IMR-90 (cell line): ENCODE measurements at regions not wholly inside any gene's neighbourhood (a gene's known extent, or its start where the extent isn't known, plus 50 kb on each side); places are given as distances from the start of the nearest gene placed in this dataset.
"Not testable (repeated sequence)": the region's sequence is repeated elsewhere in the genome, so short reads cannot be mapped to it uniquely, and the experiment has no call there.

Source experiments
- ATAC-seq: fragments of 200-7000 bp; cut with Tn5 transposase; 2 replicates; pipeline ENCODE4 v1.9.1; 2020; ENCODE audit warnings: low read depth, mild to moderate bottlenecking, moderate library complexity
- BruUV-seq: library from RNA; stranded (reverse); fragments of 400-500 nt; replicated peaks from 2 replicates; lab custom pipeline; 2021; lab: Mats Ljungman, UMichigan
- CTCF ChIA-PET: fragments of 300-600 bp; formaldehyde crosslinking; extraction: SDS; loops from one replicate; lab custom pipeline; 2021; ENCODE audit warnings: antibody characterized with exemption; lab: Yijun Ruan, JAX
- POLR2A ChIA-PET: fragments of 300-600 bp; sonication (Branson Sonifier 250); formaldehyde crosslinking; loops from one replicate; lab custom pipeline; 2022; ENCODE audit warnings: antibody characterized with exemption; ENCODE audit not compliant: unreplicated experiment; lab: Charles Lee
- DNase-seq: peaks from one replicate; pipeline ENCODE4 v3.0.0; 2013
- H2AFZ ChIP-seq: replicated peaks from 2 replicates; pipeline ENCODE3; 2013; ENCODE audit warnings: low read length, mild to moderate bottlenecking; ENCODE audit not compliant: poor library complexity
- H2AK5ac ChIP-seq: 2 replicates; pipeline ENCODE4 v1.6.1; 2013; ENCODE audit warnings: low read depth, low read length, inconsistent platforms
- H2AK9ac ChIP-seq: replicated peaks from 2 replicates; pipeline ENCODE3; 2013; ENCODE audit warnings: mild to moderate bottlenecking, low read depth, low read length, moderate library complexity; ENCODE audit not compliant: poor library complexity
- H2BK120ac ChIP-seq: 2 replicates; pipeline ENCODE4 v1.6.1; 2013; ENCODE audit warnings: low read depth, low read length, inconsistent platforms
- H2BK15ac ChIP-seq: 3 replicates; pipeline ENCODE4 v1.6.1; 2013; ENCODE audit warnings: low read depth, low read length, inconsistent platforms
- H2BK20ac ChIP-seq: 2 replicates; pipeline ENCODE4 v1.6.1; 2013; ENCODE audit warnings: low read depth, mild to moderate bottlenecking, inconsistent platforms, low read length, moderate library complexity
- H2BK5ac ChIP-seq: 2 replicates; pipeline ENCODE4 v1.6.1; 2013; ENCODE audit warnings: mild to moderate bottlenecking, low read depth, low read length, inconsistent platforms; ENCODE audit not compliant: poor library complexity, severe bottlenecking
- H3K14ac ChIP-seq: replicated peaks from 2 replicates; pipeline ENCODE4 v1.6.1; 2013; ENCODE audit warnings: low read depth, low read length, inconsistent platforms
- H3K18ac ChIP-seq: 2 replicates; pipeline ENCODE4 v1.6.1; 2013; ENCODE audit warnings: low read depth, low read length, control low read depth
- H3K23ac ChIP-seq: 2 replicates; pipeline ENCODE4 v1.6.1; 2013; ENCODE audit warnings: low read depth, low read length, inconsistent platforms
- H3K27ac ChIP-seq: 2 replicates; pipeline ENCODE4 v1.5.1; 2013; ENCODE audit warnings: mild to moderate bottlenecking, control low read depth, low read length; ENCODE audit not compliant: insufficient read depth
- H3K27me3 ChIP-seq: 2 replicates; pipeline ENCODE4 v1.6.1; 2013; ENCODE audit warnings: low read length; ENCODE audit not compliant: control insufficient read depth, insufficient read depth
- H3K36me3 ChIP-seq: 2 replicates; pipeline ENCODE4 v1.6.1; 2013; ENCODE audit warnings: low read length, mixed read lengths; ENCODE audit not compliant: control insufficient read depth, insufficient read depth
- H3K4ac ChIP-seq: 2 replicates; pipeline ENCODE4 v1.6.1; 2013; ENCODE audit warnings: low read depth, low read length, inconsistent platforms
- H3K4me1 ChIP-seq: 2 replicates; pipeline ENCODE4 v1.6.1; 2013; ENCODE audit warnings: low read length, mixed read lengths; ENCODE audit not compliant: control insufficient read depth, insufficient read depth
- H3K4me2 ChIP-seq: 2 replicates; pipeline ENCODE4 v1.6.1; 2013; ENCODE audit warnings: low read depth, mild to moderate bottlenecking, control low read depth, low read length, moderate library complexity
- H3K4me3 ChIP-seq: 2 replicates; pipeline ENCODE4 v1.5.1; 2013; ENCODE audit warnings: low read depth, mild to moderate bottlenecking, control low read depth, low read length, moderate library complexity; ENCODE audit not compliant: insufficient read depth
- H3K56ac ChIP-seq: 2 replicates; pipeline ENCODE4 v1.6.1; 2013; ENCODE audit warnings: low read length, inconsistent platforms; ENCODE audit not compliant: insufficient read depth; ENCODE audit errors: extremely low read depth
- H3K79me1 ChIP-seq, 2 experiments: 2 replicates each; pipeline ENCODE4 v1.6.1; 2013; ENCODE audit warnings: low read length in 2 of 2, inconsistent platforms in 1 of 2, low read depth in 1 of 2
- H3K9ac ChIP-seq: 2 replicates; pipeline ENCODE4 v1.6.1; 2013; ENCODE audit warnings: low read depth, low read length, control low read depth
- H3K9me1 ChIP-seq: 2 replicates; pipeline ENCODE4 v1.6.1; 2013; ENCODE audit warnings: low read length, inconsistent platforms; ENCODE audit not compliant: insufficient read depth
- H3K9me3 ChIP-seq: 2 replicates; pipeline ENCODE4 v1.6.1; 2013; ENCODE audit warnings: low read length; ENCODE audit not compliant: control insufficient read depth, insufficient read depth
- H4K20me1 ChIP-seq: 2 replicates; pipeline ENCODE4 v1.6.1; 2013; ENCODE audit warnings: low read length, inconsistent platforms; ENCODE audit not compliant: insufficient read depth
- H4K5ac ChIP-seq: 2 replicates; pipeline ENCODE4 v1.6.1; 2013; ENCODE audit warnings: mild to moderate bottlenecking, low read depth, low read length, control low read depth
- H4K8ac ChIP-seq, 2 experiments: 2 replicates each; pipeline ENCODE4 v1.6.1; 2013; ENCODE audit warnings: low read depth in 2 of 2, low read length in 2 of 2, control low read depth in 1 of 2, inconsistent platforms in 1 of 2
- H4K91ac ChIP-seq: 2 replicates; pipeline ENCODE4 v1.6.1; 2013; ENCODE audit warnings: low read depth, low read length, inconsistent platforms; ENCODE audit not compliant: insufficient read depth
- WGBS, 2 experiments: methylation state at CpG; one replicate each; pipeline versions ENCODE4 v1.1.5 to v1.1.7; 2013; ENCODE audit warnings: missing lambda C conversion rate in 2 of 2; ENCODE audit not compliant: insufficient read length in 1 of 2; ENCODE audit errors: extremely low coverage in 2 of 2; 5-methylcytosine and 5-hydroxymethylcytosine counted together
- dilution Hi-C: fragments of 300-500 bp; cut with HindIII; formaldehyde crosslinking; loops from one replicate; pipeline ENCODE4 v1.14.3; 2018; ENCODE audit warnings: low sequenced_read_pairs; ENCODE audit not compliant: unreplicated experiment
- in situ Hi-C: fragments of 300-500 bp; cut with MboI; formaldehyde crosslinking; loops from 3 replicates; pipeline ENCODE4 v1.14.3; 2019; ENCODE audit warnings: low sequenced_read_pairs, inconsistent platforms, mixed read lengths
- intact Hi-C: fragments of 100-400 bp; cut with micrococcal nuclease; formaldehyde crosslinking; loops from 2 replicates; pipeline ENCODE4 v1.10.0; 2022

DNA sequence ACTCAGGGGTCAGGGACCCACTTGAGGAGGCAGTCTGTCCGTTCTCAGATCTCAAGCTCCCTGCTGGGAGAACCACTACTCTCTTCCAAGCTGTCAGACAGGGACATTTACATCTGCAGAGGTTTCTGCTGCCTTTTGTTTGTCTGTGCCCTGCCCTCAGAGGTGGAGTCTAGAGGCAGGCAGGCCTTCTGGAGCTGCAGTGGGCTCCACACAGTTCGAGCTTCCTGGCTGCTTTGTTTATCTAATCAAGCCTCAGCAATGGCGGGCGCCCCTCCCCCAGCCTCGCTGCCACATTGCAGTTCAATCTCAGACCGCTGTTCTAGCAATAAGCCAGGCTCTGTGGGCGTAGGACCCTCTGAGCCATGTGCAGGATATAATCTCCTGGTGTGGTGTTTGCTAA is 233.0 kb downstream of the OTUD1 start:
- H3K18ac ChIP-seq, H3K27ac ChIP-seq, H3K4me2 ChIP-seq, BruUV-seq, dilution Hi-C loops, H4K91ac ChIP-seq, H4K5ac ChIP-seq, ATAC-seq, POLR2A ChIA-PET, H2BK5ac ChIP-seq, H3K23ac ChIP-seq, H3K4me3 ChIP-seq, H3K79me1 ChIP-seq, H2BK15ac ChIP-seq, H3K9me1 ChIP-seq, H4K8ac ChIP-seq, in situ Hi-C loops, H2AFZ ChIP-seq, H3K56ac ChIP-seq, H3K4ac ChIP-seq, CTCF ChIA-PET, H2BK20ac ChIP-seq, H3K9ac ChIP-seq, intact Hi-C loops, DNase-seq, H3K4me1 ChIP-seq, H2AK5ac ChIP-seq, H3K14ac ChIP-seq, H2AK9ac ChIP-seq, H2BK120ac ChIP-seq, H3K27me3 ChIP-seq, H3K9me3 ChIP-seq, H3K36me3 ChIP-seq, H4K20me1 ChIP-seq: not testable (repeated sequence)
- WGBS, 2 experiments, result 33% methylated on average over 3 of the region's 7 CpGs; no CpG with 5 or more reads in 1 of the 2 experiments
